Hypothalamus (tissue), 51 donors: ENCODE measurements at regions not wholly inside any gene's neighbourhood (a gene's known extent, or its start where the extent isn't known, plus 50 kb on each side); places are given as distances from the start of the nearest gene placed in this dataset.

Experiments used
- DNase-seq, 51 donors: peaks; one replicate each; lab custom pipeline; 2025; lab: John Stamatoyannopoulos, UW

GRCh38 chr3:101042996-101043686 is 49.9 kb upstream of the ABI3BP start:
- DNase-seq: no peak
